H1 (cell line): ENCODE measurements at regions not wholly inside any gene's neighbourhood (a gene's known extent, or its start where the extent isn't known, plus 50 kb on each side); places are given as distances from the start of the nearest gene placed in this dataset.

Experiments used
- CTCF ChIA-PET: fragments of 300-600 bp; sonication (Branson Sonifier 250); formaldehyde crosslinking; loops from one replicate; lab custom pipeline; 2021; ENCODE audit not compliant: partially characterized antibody; lab: Charles Lee
- POLR2A ChIA-PET: fragments of 300-600 bp; sonication (Branson Sonifier 250); formaldehyde crosslinking; loops from one replicate; lab custom pipeline; 2021; ENCODE audit warnings: inconsistent platforms; ENCODE audit not compliant: partially characterized antibody; lab: Charles Lee
- DNase-seq, 2 experiments: peaks; one replicate each; pipeline versions ENCODE4 v3.0.0 to v3.0.0-alpha.2; 2010 to 2022; ENCODE audit warnings: low spot score in 2 of 2, low read depth in 1 of 2, mixed read lengths in 1 of 2
- FAIRE-seq: peaks from 2 replicates; lab custom pipeline; 2011; peaks lifted over from hg19 to GRCh38; lab: Jason Lieb, UNC
- H2AFZ ChIP-seq: 2 replicates; pipeline ENCODE4 v1.8.1; 2012; ENCODE audit warnings: low read length, inconsistent platforms
- H2AK5ac ChIP-seq: 2 replicates; pipeline ENCODE4 v1.6.1; 2013; ENCODE audit warnings: low read depth, low read length
- H2BK120ac ChIP-seq: replicated peaks from 2 replicates; pipeline ENCODE3; 2013; ENCODE audit warnings: low read depth, low read length, inconsistent platforms
- H2BK12ac ChIP-seq: 2 replicates; pipeline ENCODE4 v1.6.1; 2013; ENCODE audit warnings: low read depth, low read length
- H2BK15ac ChIP-seq: 2 replicates; pipeline ENCODE4 v1.6.1; 2013; ENCODE audit warnings: low read length
- H2BK20ac ChIP-seq: 2 replicates; pipeline ENCODE4 v1.6.1; 2013; ENCODE audit warnings: low read length
- H2BK5ac ChIP-seq: 2 replicates; pipeline ENCODE4 v1.6.1; 2013; ENCODE audit warnings: low read depth, low read length
- H3K14ac ChIP-seq: 2 replicates; pipeline ENCODE4 v1.6.1; 2013; ENCODE audit warnings: inconsistent platforms; ENCODE audit not compliant: insufficient read length
- H3K18ac ChIP-seq: 2 replicates; pipeline ENCODE4 v1.6.1; 2013; ENCODE audit warnings: low read length; ENCODE audit errors: extremely low read depth
- H3K23ac ChIP-seq: 2 replicates; pipeline ENCODE4 v1.6.1; 2013; ENCODE audit warnings: inconsistent platforms; ENCODE audit not compliant: insufficient read length
- H3K23me2 ChIP-seq: 2 replicates; pipeline ENCODE4 v1.6.1; 2013; ENCODE audit warnings: low read depth, low read length
- H3K27ac ChIP-seq: 2 replicates; pipeline ENCODE4 v1.6.1; 2011; ENCODE audit warnings: low read depth, low read length, inconsistent platforms
- H3K27me3 ChIP-seq, 4 experiments: replicated peaks in 1 of 4; 1 replicate in 1 of 4; 2 replicates in 3 of 4; pipeline versions ENCODE4 v1.6.1 to v1.8.1; 2011 to 2013; ENCODE audit warnings: low read length in 3 of 4, mild to moderate bottlenecking in 3 of 4, inconsistent platforms in 2 of 4, mixed read lengths in 2 of 4, moderate library complexity in 1 of 4; ENCODE audit not compliant: control insufficient read depth in 3 of 4, insufficient read depth in 3 of 4; ENCODE audit errors: extremely low read depth in 1 of 4
- H3K36me3 ChIP-seq, 4 experiments: 2 replicates each; pipeline versions ENCODE4 v1.6.1 to v1.8.1; 2011 to 2013; ENCODE audit warnings: mild to moderate bottlenecking in 4 of 4, low read length in 3 of 4, moderate library complexity in 2 of 4, control low read depth in 1 of 4, inconsistent platforms in 1 of 4; ENCODE audit not compliant: insufficient read depth in 4 of 4, control insufficient read depth in 2 of 4
- H3K4ac ChIP-seq: replicated peaks from 2 replicates; pipeline ENCODE3; 2013; ENCODE audit warnings: low read length, low read depth, mixed read lengths, inconsistent platforms; ENCODE audit not compliant: insufficient read length
- H3K4me1 ChIP-seq, 4 experiments: replicated peaks in 1 of 4; 1 replicate in 1 of 4; 2 replicates in 3 of 4; pipeline versions ENCODE4 v1.6.1 to v1.8.1; 2011 to 2013; ENCODE audit warnings: low read length in 3 of 4, inconsistent platforms in 2 of 4, mixed read lengths in 1 of 4; ENCODE audit not compliant: insufficient read depth in 4 of 4, control insufficient read depth in 3 of 4
- H3K4me2 ChIP-seq, 2 experiments: 2 replicates each; pipeline versions ENCODE4 v1.6.1 to v1.8.1; 2011 to 2013; ENCODE audit warnings: low read depth in 2 of 2, low read length in 2 of 2, control low read depth in 1 of 2, inconsistent platforms in 1 of 2, mild to moderate bottlenecking in 1 of 2; ENCODE audit not compliant: insufficient read depth in 1 of 2
- H3K4me3 ChIP-seq, 4 experiments: fragments of 200-600, 300-600 bp in 1 of 4; sonication (generic), shearing (Covaris generic), sonication (Bioruptor Twin) in 1 of 4; 2 replicates each; pipeline versions ENCODE4 v1.5.1 to v1.8.1; 2011 to 2016; ENCODE audit warnings: low read length in 4 of 4, low read depth in 3 of 4, control low read depth in 2 of 4, inconsistent platforms in 2 of 4, mild to moderate bottlenecking in 2 of 4, mixed read lengths in 1 of 4, moderate library complexity in 1 of 4; ENCODE audit not compliant: insufficient read depth in 2 of 4; ENCODE audit errors: extremely low read depth in 1 of 4
- H3K56ac ChIP-seq: replicated peaks from 2 replicates; pipeline ENCODE3; 2013; ENCODE audit warnings: low read depth, mild to moderate bottlenecking, mixed read lengths, low read length, inconsistent platforms; ENCODE audit not compliant: insufficient read length
- H3K79me1 ChIP-seq: 2 replicates; pipeline ENCODE4 v1.6.1; 2013; ENCODE audit warnings: low read depth, low read length, control low read depth
- H3K79me2 ChIP-seq, 2 experiments: 2 replicates each; pipeline versions ENCODE4 v1.6.1 to v1.8.1; 2012 to 2013; ENCODE audit warnings: low read length in 2 of 2, mild to moderate bottlenecking in 2 of 2, inconsistent platforms in 1 of 2; ENCODE audit not compliant: insufficient read depth in 2 of 2, control insufficient read depth in 1 of 2
- H3K9ac ChIP-seq, 4 experiments: replicated peaks in 1 of 4; 1 replicate in 1 of 4; 2 replicates in 3 of 4; pipeline versions ENCODE4 v1.6.1 to v1.8.1; 2011 to 2013; ENCODE audit warnings: low read depth in 3 of 4, low read length in 3 of 4, control low read depth in 2 of 4, mild to moderate bottlenecking in 2 of 4, moderate library complexity in 2 of 4, inconsistent platforms in 1 of 4; ENCODE audit errors: extremely low read depth in 1 of 4
- H3K9me3 ChIP-seq, 2 experiments: 2 replicates each; pipeline versions ENCODE4 v1.6.1 to v1.8.1; 2012 to 2013; ENCODE audit warnings: mild to moderate bottlenecking in 2 of 2, moderate library complexity in 2 of 2, control low read depth in 1 of 2, inconsistent platforms in 1 of 2, low read depth in 1 of 2, low read length in 1 of 2, mixed read lengths in 1 of 2; ENCODE audit not compliant: insufficient read depth in 2 of 2
- H4K20me1 ChIP-seq, 2 experiments: replicated peaks in 1 of 2; 2 replicates each; pipeline versions ENCODE3 to v1.8.1; 2011 to 2013; ENCODE audit warnings: inconsistent platforms in 2 of 2, low read length in 2 of 2, mild to moderate bottlenecking in 1 of 2; ENCODE audit not compliant: insufficient read depth in 2 of 2, control insufficient read depth in 1 of 2
- H4K5ac ChIP-seq: 2 replicates; pipeline ENCODE4 v1.6.1; 2013; ENCODE audit warnings: low read length, low read depth, mixed read lengths, inconsistent platforms; ENCODE audit not compliant: insufficient read length
- H4K8ac ChIP-seq: 2 replicates; pipeline ENCODE4 v1.8.0; 2013; ENCODE audit warnings: mild to moderate bottlenecking, moderate library complexity, low read length, inconsistent platforms; ENCODE audit not compliant: insufficient read depth; ENCODE audit errors: extremely low read depth
- H4K91ac ChIP-seq: replicated peaks from 2 replicates; pipeline ENCODE3; 2013; ENCODE audit warnings: low read length, mixed read lengths, inconsistent platforms; ENCODE audit not compliant: insufficient read length
- HDAC2 ChIP-seq, 2 experiments: fragments of 300-600 bp in 1 of 2; sonication (generic) in 1 of 2; IDR thresholded peaks; 2 replicates each; pipeline ENCODE4 v1.6.1; 2011 to 2012; ENCODE audit warnings: low read depth in 2 of 2, low read length in 2 of 2, mild to moderate bottlenecking in 2 of 2, moderate library complexity in 2 of 2, borderline replicate concordance in 1 of 2, inconsistent platforms in 1 of 2
- JUN ChIP-seq: IDR thresholded peaks from 2 replicates; pipeline ENCODE4 v1.6.1; 2011; ENCODE audit warnings: low read depth, mild to moderate bottlenecking, improper control_type of control experiment, low read length
- SIN3A ChIP-seq, 2 experiments: IDR thresholded peaks in 1 of 2; conservative IDR thresholded peaks in 1 of 2; 2 replicates each; pipeline ENCODE4 v1.6.1; 2011 to 2012; ENCODE audit warnings: low read length in 2 of 2, improper control_type of control experiment in 1 of 2, low read depth in 1 of 2, mild to moderate bottlenecking in 1 of 2
- SP1 ChIP-seq: IDR thresholded peaks from 2 replicates; pipeline ENCODE4 v1.6.1; 2011; ENCODE audit warnings: low read depth, low read length
- SP2 ChIP-seq: IDR thresholded peaks from 2 replicates; pipeline ENCODE4 v1.6.1; 2012; ENCODE audit warnings: mild to moderate bottlenecking, low read length, inconsistent platforms
- ZNF274 ChIP-seq: IDR thresholded peaks from 2 replicates; pipeline ENCODE4 v1.7.0; 2012; ENCODE audit warnings: low read length, borderline replicate concordance; ENCODE audit errors: extremely low read depth

DNA sequence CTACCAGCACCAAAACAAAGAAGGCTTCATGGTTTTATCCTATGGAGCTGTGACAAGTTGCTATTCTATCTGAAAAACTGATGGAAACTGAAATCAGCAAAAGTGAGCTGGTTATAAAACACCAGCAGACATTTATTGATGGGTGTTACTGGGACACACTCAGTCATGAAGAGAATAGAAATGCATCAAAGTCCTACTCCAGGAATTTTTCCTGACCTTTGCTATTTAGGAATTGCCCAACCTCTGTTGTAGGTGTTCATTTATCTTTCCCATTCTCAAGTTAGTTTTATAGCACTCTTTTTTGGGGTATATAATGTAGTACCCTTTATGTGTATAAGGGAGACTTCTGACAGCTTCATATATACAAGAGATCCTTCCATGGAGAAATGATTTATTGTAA, 533.2 kb downstream of the REEP3 start:
- Histone ChIP-seq H2AK5ac (no peak overlapping the region), H3K4ac (no peak overlapping the region), H3K14ac (no peak overlapping the region), H3K23me2 (no peaks in the 10 kb centered on the region), H2BK15ac (no peak overlapping the region), H3K4me1 (no peaks in the 10 kb centered on the region), H3K79me1 (no peaks in the 10 kb centered on the region), H3K79me2 (no peaks in the 10 kb centered on the region), H4K20me1 (no peaks in the 10 kb centered on the region), H2BK20ac (no peak overlapping the region), H4K8ac (no peak overlapping the region), H3K18ac (no peak overlapping the region), H3K4me2 (no peak overlapping the region), H3K9me3 (no peaks in the 10 kb centered on the region; a peak in 1 of 4 replicates), H4K91ac (no peak overlapping the region)
- no peak for FAIRE-seq
- CTCF ChIA-PET, result interaction anchor here (0.9 to 2.1 kb wide), 5 partner anchors 10 to 77 kb away, joined by 3 to 11 read pairs (median 5); no protein-coding TSS in a partner anchor
- no peak for TF ChIP-seq JUN
- no peak for TF ChIP-seq SP2
- TF ChIP-seq ZNF274, result no peak
- TF ChIP-seq SIN3A (conservative IDR thresholded peaks at IDR 0.05 in 1 of 2, IDR thresholded peaks at IDR 0.05 in 1 of 2; ENCODE audit: low read depth in 1 of 2, low read length in 2 of 2), result no peak
- TF ChIP-seq HDAC2 (IDR thresholded peaks at IDR 0.05; ENCODE audit: borderline replicate concordance in 1 of 2, low read depth in 2 of 2, low read length in 2 of 2), result no peak
- TF ChIP-seq SP1, result no peak
- TF ChIP-seq, all 59 proteins: peak for 0
- Histone ChIP-seq H3K36me3 (no peaks in the 10 kb centered on the region), H3K56ac (no peak overlapping the region), H2AFZ (no peak overlapping the region), H3K4me3 (no peak overlapping the region), H2BK5ac (no peak overlapping the region), H2BK12ac (no peak overlapping the region), H4K5ac (no peak overlapping the region), H3K27ac (no peak overlapping the region), H3K27me3 (no peaks in the 10 kb centered on the region), H3K23ac (no peak overlapping the region), H2BK120ac (no peak overlapping the region), H3K9ac (no peak overlapping the region)
- POLR2A ChIA-PET, result no interaction called here
- DNase-seq, result no peak
